Astrocyte (in vitro differentiated cells and primary cell): ENCODE measurements at regions not wholly inside any gene's neighbourhood (a gene's known extent, or its start where the extent isn't known, plus 50 kb on each side); places are given as distances from the start of the nearest gene placed in this dataset.

Experiments
- CTCF ChIP-seq: IDR thresholded peaks from 2 replicates; pipeline ENCODE4 v1.5.1; 2011; ENCODE audit warnings: low read depth, mild to moderate bottlenecking, inconsistent platforms, low read length, moderate library complexity; ENCODE audit not compliant: insufficient read depth
- EZH2 ChIP-seq: IDR thresholded peaks from 2 replicates; pipeline ENCODE4 v1.6.1; 2012; ENCODE audit warnings: mild to moderate bottlenecking, low read length, inconsistent platforms; ENCODE audit not compliant: insufficient read depth

DNA sequence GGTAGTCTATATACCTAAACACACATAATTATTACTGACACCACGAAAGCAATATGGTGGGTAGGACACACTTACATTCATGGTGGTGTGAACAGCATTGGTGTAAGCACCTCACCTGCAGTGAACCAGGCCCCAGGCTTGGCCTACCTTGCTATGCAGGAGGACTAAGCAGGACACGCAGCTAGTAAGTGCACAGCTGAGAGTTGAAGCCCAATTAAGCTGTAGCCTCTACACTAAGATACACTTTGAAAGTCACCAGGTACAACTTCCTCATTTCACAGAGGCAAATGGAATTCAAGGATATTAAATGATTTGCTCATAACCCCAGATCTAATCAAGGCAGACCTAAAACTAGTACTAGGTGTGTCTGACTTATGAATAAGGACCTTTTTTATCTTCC is 145.8 kb upstream of the PAPPA start:
- TF ChIP-seq CTCF (no peak), EZH2 (no peak)
